ENCODE measurements at regions not wholly inside any gene's neighbourhood (a gene's known extent, or its start where the extent isn't known, plus 50 kb on each side); places are given as distances from the start of the nearest gene placed in this dataset.

- no peak for ATAC-seq
- H3K36me3 Mint-ChIP-seq (ENCODE audit: low read depth), result no peaks in the 10 kb centered on the region
- CTCF ChIA-PET, result interaction anchor here (1.4 kb wide), 1 partner anchor 10 kb away, joined by 3 read pairs; no protein-coding TSS in a partner anchor
- no peak for TF ChIP-seq CTCF (IDR thresholded peaks at IDR 0.05)
- POLR2A ChIA-PET, result no interaction called here
- no peaks in the 10 kb centered on the region for H3K4me1 Mint-ChIP-seq (ENCODE audit: low read depth)
- no peaks in the 10 kb centered on the region for H3K9me3 Mint-ChIP-seq
- H3K27me3 Mint-ChIP-seq, result peaks cover 36% of the 10 kb centered on the region
- DNase-seq, result no peak
- no peak overlapping the region for H3K4me3 Mint-ChIP-seq
- no peak overlapping the region for H3K27ac Mint-ChIP-seq
- intact Hi-C loops (cut with micrococcal nuclease), result no loop called here
Measured at GRCh38 chr1:18540136-18540765, 59.5 kb downstream of the KLHDC7A start.

GRCh38 chr1:18541046-18541795 lies 60.5 kb downstream of the KLHDC7A start:
- Mint-ChIP-seq H3K9me3 (no peaks in the 10 kb centered on the region), H3K36me3 (ENCODE audit: low read depth) (no peaks in the 10 kb centered on the region), H3K27me3 (peaks cover 41% of the 10 kb centered on the region), H3K4me3 (no peak overlapping the region), H3K4me1 (ENCODE audit: low read depth) (no peaks in the 10 kb centered on the region), H3K27ac (no peak overlapping the region)
- POLR2A ChIA-PET, result no interaction called here
- CTCF ChIA-PET, result no interaction called here
- DNase-seq (no peak), ATAC-seq (no peak)
- TF ChIP-seq CTCF (IDR thresholded peaks at IDR 0.05), result no peak
- intact Hi-C loops (cut with micrococcal nuclease), result no loop called here

- CTCF ChIA-PET, result interaction anchor here (0.9 kb wide), 1 partner anchor 39 kb away, joined by 3 read pairs; no protein-coding TSS in a partner anchor
- Mint-ChIP-seq H3K27ac (no peak overlapping the region), H3K9me3 (no peaks in the 10 kb centered on the region), H3K27me3 (peaks cover 41% of the 10 kb centered on the region), H3K4me1 (ENCODE audit: low read depth) (no peaks in the 10 kb centered on the region), H3K36me3 (ENCODE audit: low read depth) (no peaks in the 10 kb centered on the region), H3K4me3 (no peak overlapping the region)
- ATAC-seq, result no peak
- intact Hi-C loops (cut with micrococcal nuclease), result no loop called here
- TF ChIP-seq CTCF (IDR thresholded peaks at IDR 0.05), result no peak
- POLR2A ChIA-PET, result no interaction called here
- no peak for DNase-seq
Measured at GRCh38 chr1:18542351-18542750, 61.6 kb downstream of the KLHDC7A start.

- peaks cover 32% of the 10 kb centered on the region for H3K27me3 Mint-ChIP-seq
- no peak for DNase-seq
- no peak overlapping the region for H3K27ac Mint-ChIP-seq
- H3K36me3 Mint-ChIP-seq (ENCODE audit: low read depth), result no peaks in the 10 kb centered on the region
- no peak for TF ChIP-seq CTCF (IDR thresholded peaks at IDR 0.05)
- POLR2A ChIA-PET, result no interaction called here
- ATAC-seq, result no peak
- no peaks in the 10 kb centered on the region for H3K4me1 Mint-ChIP-seq (ENCODE audit: low read depth)
- intact Hi-C loops (cut with micrococcal nuclease), result no loop called here
- H3K4me3 Mint-ChIP-seq, result no peak overlapping the region
- no peaks in the 10 kb centered on the region for H3K9me3 Mint-ChIP-seq
- CTCF ChIA-PET, result interaction anchor here (1.2 kb wide), 1 partner anchor 35 kb away, joined by 4 read pairs; no protein-coding TSS in a partner anchor
Measured at GRCh38 chr1:18546026-18546425, 65.3 kb downstream of the KLHDC7A start.

GRCh38 chr1:18547460-18547859 lies 66.7 kb downstream of the KLHDC7A start:
- CTCF ChIA-PET, result no interaction called here
- no peaks in the 10 kb centered on the region for H3K9me3 Mint-ChIP-seq
- H3K4me1 Mint-ChIP-seq (ENCODE audit: low read depth), result no peaks in the 10 kb centered on the region
- H3K4me3 Mint-ChIP-seq, result no peak overlapping the region
- peaks cover 22% of the 10 kb centered on the region for H3K27me3 Mint-ChIP-seq
- no peaks in the 10 kb centered on the region for H3K36me3 Mint-ChIP-seq (ENCODE audit: low read depth)
- DNase-seq (no peak), ATAC-seq (no peak)
- intact Hi-C loops (cut with micrococcal nuclease), result no loop called here
- no peak for TF ChIP-seq CTCF (IDR thresholded peaks at IDR 0.05)
- POLR2A ChIA-PET, result no interaction called here
- H3K27ac Mint-ChIP-seq, result no peak overlapping the region

All from activated CD8-positive, alpha-beta T cell treated with anti-CD3 and anti-CD28 coated beads for 36 hours (primary cell).